ENCODE measurements at regions not wholly inside any gene's neighbourhood (a gene's known extent, or its start where the extent isn't known, plus 50 kb on each side); places are given as distances from the start of the nearest gene placed in this dataset.

GRCh38 chr10:21015851-21016250 is 118.7 kb upstream of the NEBL start:
- DNase-seq (ENCODE audit: low spot score), result no peak

GRCh38 chr10:21014141-21014540 is 117.0 kb upstream of the NEBL start:
- no peak for DNase-seq (ENCODE audit: low spot score)

- DNase-seq (ENCODE audit: low spot score), result no peak
Observed at GRCh38 chr10:21011433-21012018, 114.4 kb upstream of the NEBL start.

GRCh38 chr10:21010615-21011014 is 113.5 kb upstream of the NEBL start:
- no peak for DNase-seq (ENCODE audit: low spot score)

GRCh38 chr10:21003240-21003822 is 106.2 kb upstream of the NEBL start:
- DNase-seq (ENCODE audit: low spot score), result no peak

- no peak for DNase-seq (ENCODE audit: low spot score)
Observed at GRCh38 chr10:21002091-21002878, 105.2 kb upstream of the NEBL start.

- no peak for DNase-seq (ENCODE audit: low spot score)
Observed at GRCh38 chr10:20999699-21000098, 102.6 kb upstream of the NEBL start.

- no peak for DNase-seq (ENCODE audit: low spot score)
Observed at GRCh38 chr10:20998036-20998435, 100.9 kb upstream of the NEBL start.

- no peak for DNase-seq (ENCODE audit: low spot score)
Observed at GRCh38 chr10:20995123-20995987, 98.2 kb upstream of the NEBL start.

- DNase-seq (ENCODE audit: low spot score), result no peak
Observed at GRCh38 chr10:20993830-20994527, 96.9 kb upstream of the NEBL start.

- no peak for DNase-seq (ENCODE audit: low spot score)
Observed at GRCh38 chr10:20993389-20993788, 96.3 kb upstream of the NEBL start.

GRCh38 chr10:20991526-20991925 is 94.4 kb upstream of the NEBL start:
- no peak for DNase-seq (ENCODE audit: low spot score)

- DNase-seq (ENCODE audit: low spot score), result no peak
Observed at GRCh38 chr10:20990604-20991003, 93.5 kb upstream of the NEBL start.

GRCh38 chr10:20988357-20988983 is 91.4 kb upstream of the NEBL start:
- DNase-seq (ENCODE audit: low spot score), result no peak

- DNase-seq (ENCODE audit: low spot score), result no peak
Observed at GRCh38 chr10:20986049-20986448, 88.9 kb upstream of the NEBL start.

GRCh38 chr10:20984662-20985061 is 87.6 kb upstream of the NEBL start:
- DNase-seq (ENCODE audit: low spot score), result no peak

- DNase-seq (ENCODE audit: low spot score), result no peak
Observed at GRCh38 chr10:20981419-20981953, 84.4 kb upstream of the NEBL start.

GRCh38 chr10:20978617-20979016 is 81.5 kb upstream of the NEBL start:
- DNase-seq (ENCODE audit: low spot score), result no peak

GRCh38 chr10:20977300-20977699 is 80.2 kb upstream of the NEBL start:
- no peak for DNase-seq (ENCODE audit: low spot score)

GRCh38 chr10:20976891-20977290 is 79.8 kb upstream of the NEBL start:
- no peak for DNase-seq (ENCODE audit: low spot score)

GRCh38 chr10:20976390-20976789 is 79.3 kb upstream of the NEBL start:
- no peak for DNase-seq (ENCODE audit: low spot score)
